ENCODE measurements at regions not wholly inside any gene's neighbourhood (a gene's known extent, or its start where the extent isn't known, plus 50 kb on each side); places are given as distances from the start of the nearest gene placed in this dataset.

DNA sequence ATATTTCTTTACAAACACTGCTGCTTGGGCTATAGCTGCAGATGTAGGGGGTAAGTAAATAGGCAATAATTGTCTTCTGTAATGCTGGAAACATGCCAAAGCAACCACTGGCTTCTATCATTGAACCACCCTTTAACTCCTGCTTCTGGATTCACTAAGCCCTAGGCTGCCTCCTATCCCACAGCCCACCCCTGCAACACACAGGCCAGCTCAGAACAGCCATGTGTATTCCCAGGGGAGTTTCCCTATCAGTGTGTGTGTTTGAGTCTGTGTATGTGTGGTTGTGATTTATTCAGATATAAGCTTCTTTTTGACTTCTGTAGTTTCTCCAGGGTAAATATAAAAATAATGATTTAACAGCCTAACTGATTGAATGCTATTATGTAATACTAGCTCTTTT lies 291.3 kb downstream of the PCDH10 start:
- TF ChIP-seq, protein P1, sequence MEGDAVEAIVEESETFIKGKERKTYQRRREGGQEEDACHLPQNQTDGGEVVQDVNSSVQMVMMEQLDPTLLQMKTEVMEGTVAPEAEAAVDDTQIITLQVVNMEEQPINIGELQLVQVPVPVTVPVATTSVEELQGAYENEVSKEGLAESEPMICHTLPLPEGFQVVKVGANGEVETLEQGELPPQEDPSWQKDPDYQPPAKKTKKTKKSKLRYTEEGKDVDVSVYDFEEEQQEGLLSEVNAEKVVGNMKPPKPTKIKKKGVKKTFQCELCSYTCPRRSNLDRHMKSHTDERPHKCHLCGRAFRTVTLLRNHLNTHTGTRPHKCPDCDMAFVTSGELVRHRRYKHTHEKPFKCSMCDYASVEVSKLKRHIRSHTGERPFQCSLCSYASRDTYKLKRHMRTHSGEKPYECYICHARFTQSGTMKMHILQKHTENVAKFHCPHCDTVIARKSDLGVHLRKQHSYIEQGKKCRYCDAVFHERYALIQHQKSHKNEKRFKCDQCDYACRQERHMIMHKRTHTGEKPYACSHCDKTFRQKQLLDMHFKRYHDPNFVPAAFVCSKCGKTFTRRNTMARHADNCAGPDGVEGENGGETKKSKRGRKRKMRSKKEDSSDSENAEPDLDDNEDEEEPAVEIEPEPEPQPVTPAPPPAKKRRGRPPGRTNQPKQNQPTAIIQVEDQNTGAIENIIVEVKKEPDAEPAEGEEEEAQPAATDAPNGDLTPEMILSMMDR (IDR thresholded peaks at IDR 0.05): no peak
- TF ChIP-seq POLR2A (IDR thresholded peaks at IDR 0.05): no peak
